ENCODE measurements at regions not wholly inside any gene's neighbourhood (a gene's known extent, or its start where the extent isn't known, plus 50 kb on each side); places are given as distances from the start of the nearest gene placed in this dataset.

DNA sequence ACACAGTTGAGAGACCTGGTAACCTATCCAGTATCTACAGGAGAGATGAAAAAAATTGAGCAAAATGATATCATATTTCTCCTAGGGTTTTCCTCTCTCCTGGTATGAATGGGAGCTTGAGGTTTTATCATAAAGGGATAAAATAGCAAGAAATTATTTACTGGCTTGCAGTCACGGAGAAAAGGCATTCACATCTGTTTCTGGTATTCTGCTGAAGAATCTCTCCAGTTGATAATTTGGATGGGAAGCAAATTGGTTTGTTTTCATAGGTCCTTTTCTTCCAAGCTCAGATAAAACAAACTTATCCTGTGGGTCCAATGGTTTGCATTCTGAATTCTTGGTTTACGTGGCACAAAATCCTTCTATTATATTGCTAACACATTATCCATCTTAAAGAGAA, 83.1 kb upstream of the GYPA start:
- H4K20me1 ChIP-seq (ENCODE audit: low read depth), result no peaks in the 10 kb centered on the region
- Mint-ChIP-seq H3K27me3 (ENCODE audit: insufficient read depth, low read depth) (no peaks in the 10 kb centered on the region), H3K36me3 (no peaks in the 10 kb centered on the region), H3K4me3 (no peak overlapping the region), H3K9me3 (no peaks in the 10 kb centered on the region), H3K4me1 (no peaks in the 10 kb centered on the region), H3K27ac (no peak overlapping the region)
- no peaks in the 10 kb centered on the region for H3K4me1 ChIP-seq
- no peak for TF ChIP-seq EZH2phosphoT487 (IDR thresholded peaks at IDR 0.05)
- no peak for TF ChIP-seq EZH2 (IDR thresholded peaks at IDR 0.05)
- TF ChIP-seq, protein P1, sequence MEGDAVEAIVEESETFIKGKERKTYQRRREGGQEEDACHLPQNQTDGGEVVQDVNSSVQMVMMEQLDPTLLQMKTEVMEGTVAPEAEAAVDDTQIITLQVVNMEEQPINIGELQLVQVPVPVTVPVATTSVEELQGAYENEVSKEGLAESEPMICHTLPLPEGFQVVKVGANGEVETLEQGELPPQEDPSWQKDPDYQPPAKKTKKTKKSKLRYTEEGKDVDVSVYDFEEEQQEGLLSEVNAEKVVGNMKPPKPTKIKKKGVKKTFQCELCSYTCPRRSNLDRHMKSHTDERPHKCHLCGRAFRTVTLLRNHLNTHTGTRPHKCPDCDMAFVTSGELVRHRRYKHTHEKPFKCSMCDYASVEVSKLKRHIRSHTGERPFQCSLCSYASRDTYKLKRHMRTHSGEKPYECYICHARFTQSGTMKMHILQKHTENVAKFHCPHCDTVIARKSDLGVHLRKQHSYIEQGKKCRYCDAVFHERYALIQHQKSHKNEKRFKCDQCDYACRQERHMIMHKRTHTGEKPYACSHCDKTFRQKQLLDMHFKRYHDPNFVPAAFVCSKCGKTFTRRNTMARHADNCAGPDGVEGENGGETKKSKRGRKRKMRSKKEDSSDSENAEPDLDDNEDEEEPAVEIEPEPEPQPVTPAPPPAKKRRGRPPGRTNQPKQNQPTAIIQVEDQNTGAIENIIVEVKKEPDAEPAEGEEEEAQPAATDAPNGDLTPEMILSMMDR (IDR thresholded peaks at IDR 0.05), result no peak
- no peak overlapping the region for H3K4me3 ChIP-seq
- H3K9ac ChIP-seq, result no peak overlapping the region
- no peak overlapping the region for H3K27ac ChIP-seq
- no peaks in the 10 kb centered on the region for H3F3A ChIP-seq (ENCODE audit: low read depth)
- H3K4me2 ChIP-seq, result no peak overlapping the region
- H3K36me3 ChIP-seq, result no peaks in the 10 kb centered on the region
- H3K27me3 ChIP-seq, result no peaks in the 10 kb centered on the region
- no peaks in the 10 kb centered on the region for H3K9me3 ChIP-seq (ENCODE audit: low read depth)
- no peaks in the 10 kb centered on the region for H3K79me2 ChIP-seq (ENCODE audit: low read depth)
- DNase-seq (ENCODE audit: low spot score), result no peak
- no peak overlapping the region for H2AFZ ChIP-seq (replicated peaks)

DNA sequence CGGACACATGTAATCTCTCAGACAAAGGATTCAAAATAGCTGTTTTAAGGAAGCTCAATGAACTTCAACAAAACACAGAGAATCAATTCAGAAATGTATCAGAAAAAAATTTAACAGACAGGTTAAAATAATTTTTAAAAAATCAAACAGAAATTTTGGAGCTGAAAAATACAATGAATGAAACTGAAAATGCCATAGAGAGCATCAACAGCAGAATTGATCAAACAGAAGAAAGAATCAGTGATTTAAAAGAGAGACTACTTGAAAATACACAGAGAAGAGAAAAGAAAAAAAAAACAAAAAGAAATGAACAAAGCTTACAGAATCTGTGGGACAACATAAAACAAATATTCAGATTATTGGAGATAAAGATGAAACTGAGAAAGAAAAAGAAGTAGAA, 118.8 kb upstream of the GYPA start:
- Histone ChIP-seq H3K4me3 (no peak overlapping the region), H2AFZ (replicated peaks) (no peak overlapping the region), H3K36me3 (no peaks in the 10 kb centered on the region), H4K20me1 (ENCODE audit: low read depth) (no peaks in the 10 kb centered on the region), H3K27ac (no peak overlapping the region), H3K79me2 (ENCODE audit: low read depth) (no peaks in the 10 kb centered on the region), H3K27me3 (no peaks in the 10 kb centered on the region), H3K4me1 (no peaks in the 10 kb centered on the region), H3F3A (ENCODE audit: low read depth) (no peaks in the 10 kb centered on the region), H3K9ac (no peak overlapping the region), H3K9me3 (ENCODE audit: low read depth) (no peaks in the 10 kb centered on the region), H3K4me2 (no peak overlapping the region)
- Mint-ChIP-seq H3K4me3 (no peak overlapping the region), H3K4me1 (no peaks in the 10 kb centered on the region), H3K27me3 (ENCODE audit: insufficient read depth, low read depth) (peaks cover 2% of the 10 kb centered on the region), H3K27ac (no peak overlapping the region), H3K9me3 (peaks cover 10% of the 10 kb centered on the region), H3K36me3 (no peaks in the 10 kb centered on the region)
- TF ChIP-seq, protein P1 (IDR thresholded peaks at IDR 0.05), result no peak
- TF ChIP-seq EZH2 (IDR thresholded peaks at IDR 0.05) (no peak), EZH2phosphoT487 (IDR thresholded peaks at IDR 0.05) (no peak)
- no peak for DNase-seq (ENCODE audit: low spot score)

DNA sequence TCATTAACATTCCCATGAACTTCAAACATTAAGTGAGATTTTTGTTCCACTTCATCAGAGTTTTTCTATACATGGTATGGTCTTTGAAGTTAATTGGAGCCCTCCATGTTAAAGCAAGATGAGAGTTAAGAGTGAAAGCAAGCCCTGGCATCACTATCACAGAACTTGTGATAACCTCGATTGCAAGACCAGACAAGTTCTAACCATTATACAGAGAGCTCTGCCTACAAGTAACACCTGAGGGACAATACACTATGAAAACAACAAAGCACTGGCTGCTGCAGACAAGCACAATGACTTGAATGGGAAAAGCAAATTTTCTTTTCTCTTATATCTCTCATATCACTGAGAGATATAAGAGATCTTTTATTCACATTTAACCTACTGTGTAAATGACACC, 126.6 kb upstream of the GYPA start:
- TF ChIP-seq, protein P1 (IDR thresholded peaks at IDR 0.05), result no peak
- TF ChIP-seq EZH2phosphoT487 (IDR thresholded peaks at IDR 0.05) (no peak), EZH2 (IDR thresholded peaks at IDR 0.05) (no peak)
- Mint-ChIP-seq H3K4me3 (no peak overlapping the region), H3K9me3 (no peaks in the 10 kb centered on the region), H3K27ac (no peak overlapping the region), H3K27me3 (ENCODE audit: insufficient read depth, low read depth) (no peaks in the 10 kb centered on the region), H3K36me3 (no peaks in the 10 kb centered on the region), H3K4me1 (no peaks in the 10 kb centered on the region)
- H3K9me3 ChIP-seq (ENCODE audit: low read depth), result no peaks in the 10 kb centered on the region
- no peaks in the 10 kb centered on the region for H3F3A ChIP-seq (ENCODE audit: low read depth)
- no peaks in the 10 kb centered on the region for H3K36me3 ChIP-seq
- DNase-seq (ENCODE audit: low spot score), result no peak
- H2AFZ ChIP-seq (replicated peaks), result no peak overlapping the region
- H3K27me3 ChIP-seq, result no peaks in the 10 kb centered on the region
- H3K27ac ChIP-seq, result no peak overlapping the region
- H3K4me3 ChIP-seq, result no peak overlapping the region
- no peaks in the 10 kb centered on the region for H3K4me1 ChIP-seq
- no peak overlapping the region for H3K4me2 ChIP-seq
- H4K20me1 ChIP-seq (ENCODE audit: low read depth), result no peaks in the 10 kb centered on the region
- no peak overlapping the region for H3K9ac ChIP-seq
- H3K79me2 ChIP-seq (ENCODE audit: low read depth), result no peaks in the 10 kb centered on the region

DNA sequence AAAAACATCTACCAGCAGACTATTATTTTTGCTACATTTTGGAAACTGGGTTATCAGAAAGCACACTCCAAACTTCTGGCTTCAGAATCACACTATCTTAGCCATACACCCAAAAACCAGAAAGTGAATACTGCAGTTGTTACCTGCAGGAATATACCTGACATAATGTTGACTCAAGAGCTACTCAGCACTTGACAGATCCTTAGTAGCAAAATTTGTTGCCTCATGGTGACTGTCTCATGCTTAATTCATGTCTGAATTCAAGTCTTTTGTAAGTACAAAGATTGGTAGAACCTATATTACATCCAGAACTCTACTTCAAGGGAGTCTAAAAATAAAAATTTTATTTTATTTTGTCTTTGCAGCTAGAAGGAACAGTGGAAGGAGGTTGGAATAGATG, 140.2 kb upstream of the GYPA start:
- Histone ChIP-seq H4K20me1 (ENCODE audit: low read depth) (no peaks in the 10 kb centered on the region), H3K9me3 (ENCODE audit: low read depth) (no peaks in the 10 kb centered on the region), H3F3A (ENCODE audit: low read depth) (no peaks in the 10 kb centered on the region), H3K4me2 (no peak overlapping the region), H3K36me3 (no peaks in the 10 kb centered on the region), H2AFZ (replicated peaks) (no peak overlapping the region), H3K4me3 (no peak overlapping the region), H3K9ac (no peak overlapping the region), H3K4me1 (no peaks in the 10 kb centered on the region), H3K27ac (no peak overlapping the region), H3K79me2 (ENCODE audit: low read depth) (no peaks in the 10 kb centered on the region), H3K27me3 (no peaks in the 10 kb centered on the region)
- peaks cover 2% of the 10 kb centered on the region for H3K27me3 Mint-ChIP-seq (ENCODE audit: insufficient read depth, low read depth)
- no peak overlapping the region for H3K27ac Mint-ChIP-seq
- H3K36me3 Mint-ChIP-seq, result no peaks in the 10 kb centered on the region
- H3K9me3 Mint-ChIP-seq, result no peaks in the 10 kb centered on the region
- no peak for DNase-seq (ENCODE audit: low spot score)
- no peaks in the 10 kb centered on the region for H3K4me1 Mint-ChIP-seq
- H3K4me3 Mint-ChIP-seq, result no peak overlapping the region
- no peak for TF ChIP-seq EZH2phosphoT487 (IDR thresholded peaks at IDR 0.05)
- TF ChIP-seq, protein P1 (IDR thresholded peaks at IDR 0.05), result no peak
- TF ChIP-seq EZH2 (IDR thresholded peaks at IDR 0.05), result no peak
